LNCAP (cell line): ENCODE measurements at regions not wholly inside any gene's neighbourhood (a gene's known extent, or its start where the extent isn't known, plus 50 kb on each side); places are given as distances from the start of the nearest gene placed in this dataset.

Source experiments
- TF ChIP-seq, protein P1 (sequence below): fragments of 450-650 bp; IDR thresholded peaks from 2 replicates; pipeline ENCODE4 v1.5.1; 2017; ENCODE audit warnings: mild to moderate bottlenecking

DNA sequence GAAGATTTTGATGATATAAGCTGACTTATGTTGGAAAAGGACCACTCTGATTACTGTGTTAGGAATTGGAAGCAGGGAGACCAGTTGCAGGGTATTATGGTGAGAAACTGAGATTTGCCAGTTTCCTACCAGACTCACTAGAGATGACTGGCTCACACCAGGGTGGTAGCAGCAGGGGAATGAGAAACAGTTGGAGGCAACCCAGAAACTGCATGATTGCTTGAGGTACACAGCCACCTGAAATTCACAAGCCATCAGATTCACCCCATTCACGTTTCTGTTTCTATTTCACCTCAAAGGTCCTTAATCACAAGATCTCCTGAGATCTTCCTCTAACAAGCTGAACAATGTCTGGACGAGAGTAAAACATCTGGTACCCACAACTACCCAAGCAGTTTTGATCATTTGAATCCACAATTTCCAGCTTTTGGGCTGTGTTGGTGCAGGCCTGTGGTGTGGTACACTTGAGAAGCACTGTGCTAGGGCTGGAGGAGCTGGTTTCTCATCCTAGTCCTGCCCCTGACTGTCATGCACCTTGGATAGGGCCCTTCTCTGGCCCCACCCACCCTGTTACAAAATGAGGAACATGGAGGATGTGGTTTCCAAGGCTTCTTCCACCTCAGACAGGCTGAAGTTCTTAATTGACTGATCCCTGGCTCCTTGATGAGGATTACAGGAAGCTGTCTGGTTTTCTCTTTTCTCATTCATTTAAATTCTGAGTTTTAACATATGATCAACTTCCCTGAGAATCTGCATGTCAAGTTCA lies 233.4 kb downstream of the INSC start:
- TF ChIP-seq, protein P1, sequence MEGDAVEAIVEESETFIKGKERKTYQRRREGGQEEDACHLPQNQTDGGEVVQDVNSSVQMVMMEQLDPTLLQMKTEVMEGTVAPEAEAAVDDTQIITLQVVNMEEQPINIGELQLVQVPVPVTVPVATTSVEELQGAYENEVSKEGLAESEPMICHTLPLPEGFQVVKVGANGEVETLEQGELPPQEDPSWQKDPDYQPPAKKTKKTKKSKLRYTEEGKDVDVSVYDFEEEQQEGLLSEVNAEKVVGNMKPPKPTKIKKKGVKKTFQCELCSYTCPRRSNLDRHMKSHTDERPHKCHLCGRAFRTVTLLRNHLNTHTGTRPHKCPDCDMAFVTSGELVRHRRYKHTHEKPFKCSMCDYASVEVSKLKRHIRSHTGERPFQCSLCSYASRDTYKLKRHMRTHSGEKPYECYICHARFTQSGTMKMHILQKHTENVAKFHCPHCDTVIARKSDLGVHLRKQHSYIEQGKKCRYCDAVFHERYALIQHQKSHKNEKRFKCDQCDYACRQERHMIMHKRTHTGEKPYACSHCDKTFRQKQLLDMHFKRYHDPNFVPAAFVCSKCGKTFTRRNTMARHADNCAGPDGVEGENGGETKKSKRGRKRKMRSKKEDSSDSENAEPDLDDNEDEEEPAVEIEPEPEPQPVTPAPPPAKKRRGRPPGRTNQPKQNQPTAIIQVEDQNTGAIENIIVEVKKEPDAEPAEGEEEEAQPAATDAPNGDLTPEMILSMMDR: no peak

DNA sequence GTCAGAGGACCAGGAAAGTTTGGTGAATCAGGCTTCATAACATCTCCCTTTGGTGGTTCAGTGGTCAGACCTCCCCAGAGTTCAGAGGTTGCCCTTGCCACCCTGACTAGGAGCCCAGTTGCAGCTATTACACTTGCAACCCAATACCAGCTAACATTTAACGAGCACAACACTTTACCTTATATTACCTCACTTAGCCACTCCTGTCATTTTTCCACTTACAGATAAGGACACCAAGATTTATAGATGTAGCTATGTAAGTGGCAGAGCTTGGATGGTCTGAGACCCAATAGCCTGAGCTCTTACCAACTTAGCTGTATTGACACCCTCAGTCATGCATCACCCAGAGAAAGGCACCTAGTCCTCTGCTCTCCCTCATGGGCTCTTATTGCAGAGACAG lies 234.7 kb downstream of the INSC start:
- TF ChIP-seq, protein P1: no peak

DNA sequence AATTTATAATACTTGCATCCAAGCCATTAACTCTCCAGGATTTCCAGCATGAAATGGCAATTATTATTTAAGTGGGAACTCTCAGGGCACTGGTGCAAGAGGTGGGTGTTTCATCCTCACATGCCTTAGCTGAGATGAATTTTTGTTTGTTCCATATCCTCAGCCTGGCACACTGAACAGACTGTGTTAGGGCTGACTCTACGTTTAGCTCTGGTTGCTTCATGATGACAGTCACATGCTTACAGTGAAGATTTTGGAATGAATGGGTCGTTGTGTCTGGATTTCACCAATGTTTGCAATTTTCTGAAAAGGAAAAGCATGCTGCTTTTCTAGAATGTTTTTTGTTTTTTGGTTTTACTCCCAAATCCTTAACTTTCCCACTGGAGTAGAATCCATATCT lies 246.6 kb downstream of the INSC start:
- TF ChIP-seq, protein P1: no peak

DNA sequence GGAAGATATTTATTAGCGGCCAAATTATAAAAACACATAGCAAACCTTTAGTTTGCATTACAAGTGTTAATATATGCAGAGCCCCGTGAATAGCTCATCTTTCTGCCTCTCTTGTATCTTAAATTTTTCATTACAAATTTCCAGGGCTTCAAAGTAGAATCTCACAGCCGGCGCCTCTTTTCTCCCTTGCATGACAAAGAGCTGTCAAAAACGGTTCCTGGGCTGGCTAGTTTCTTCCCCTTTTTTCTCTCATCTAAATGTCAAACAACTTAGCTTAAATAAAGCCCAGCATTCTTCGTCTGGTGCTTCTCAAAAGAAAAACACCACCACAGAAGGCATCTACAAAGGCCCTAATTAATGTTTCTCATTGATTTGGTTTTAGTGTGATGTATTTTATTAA lies 253.0 kb downstream of the INSC start:
- TF ChIP-seq, protein P1: no peak

DNA sequence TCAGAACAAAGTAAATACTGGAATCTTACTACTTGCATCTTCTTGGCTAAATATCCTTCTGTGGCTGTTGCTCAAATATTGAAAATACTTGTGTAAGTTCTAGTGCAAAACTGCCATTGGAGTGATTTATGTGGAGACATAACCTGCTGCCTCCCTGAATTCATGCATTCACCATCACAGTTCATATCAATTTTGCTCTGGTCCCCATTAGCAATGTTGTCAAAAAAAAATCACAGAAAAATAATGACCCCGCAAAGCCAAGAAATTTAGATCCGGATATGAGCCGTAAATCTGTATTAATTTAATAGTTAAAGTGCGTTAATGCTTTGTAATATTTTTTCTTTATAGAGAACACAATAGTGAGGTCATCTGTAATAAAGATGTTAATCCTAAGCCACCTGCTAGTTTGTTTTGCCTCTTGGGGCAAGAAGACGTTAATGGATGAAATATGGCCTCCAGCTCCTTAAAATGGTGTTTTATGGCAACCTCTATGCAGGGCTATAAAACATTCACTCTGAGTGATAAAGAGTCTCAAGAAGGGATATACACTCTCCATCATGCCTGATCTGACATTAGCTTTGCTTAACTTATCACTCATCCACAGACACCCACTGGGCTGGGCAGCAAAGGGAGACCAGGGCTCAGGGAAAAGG lies 255.9 kb downstream of the INSC start:
- TF ChIP-seq, protein P1: no peak

DNA sequence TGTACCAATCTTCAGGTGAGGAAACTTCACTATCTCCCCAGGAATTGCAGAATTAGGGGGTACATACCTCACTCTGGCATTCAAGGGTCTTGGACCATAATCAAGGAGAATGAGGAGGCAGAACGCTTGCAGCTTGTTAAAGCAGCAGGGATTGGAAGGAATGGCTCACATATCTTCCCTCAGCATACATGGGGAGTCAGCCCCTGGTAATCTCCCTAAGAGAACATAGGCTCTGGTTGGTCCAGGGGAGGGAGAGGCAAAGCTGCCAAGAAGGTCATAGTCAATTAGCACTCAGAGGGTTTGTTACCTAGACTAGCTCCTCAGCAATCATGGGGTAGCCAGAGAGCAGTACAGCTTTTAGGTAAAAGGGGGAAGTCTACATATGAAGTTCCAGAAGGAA lies 256.8 kb downstream of the INSC start:
- TF ChIP-seq, protein P1: no peak

DNA sequence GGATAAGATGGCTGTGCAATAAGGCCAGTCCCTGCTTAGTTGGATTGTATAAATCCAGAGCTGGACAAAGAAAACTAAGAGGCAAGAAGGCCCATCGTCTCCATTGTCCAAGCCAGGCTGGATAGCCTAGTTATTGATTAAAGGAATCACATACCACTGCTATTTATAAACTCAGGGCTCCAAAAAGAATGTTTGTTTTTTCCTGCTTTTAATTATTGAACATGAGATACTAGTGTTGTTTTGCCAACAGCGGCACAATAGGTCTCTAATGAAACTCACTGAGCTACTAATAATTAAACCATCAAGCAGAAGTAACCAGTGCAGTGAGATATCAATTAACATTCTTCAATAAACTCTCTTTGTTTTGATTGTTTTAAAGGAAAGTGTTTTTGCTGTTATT lies 259.7 kb downstream of the INSC start:
- TF ChIP-seq, protein P1: no peak
